GOT3 (cell line): ENCODE measurements at regions not wholly inside any gene's neighbourhood (a gene's known extent, or its start where the extent isn't known, plus 50 kb on each side); places are given as distances from the start of the nearest gene placed in this dataset.

ENCODE experiments used
- DNase-seq: peaks from one replicate; lab custom pipeline; 2025; ENCODE audit warnings: mixed read lengths; lab: John Stamatoyannopoulos, UW

GRCh38 chr12:92535961-92536360 lies 166.8 kb upstream of the PLEKHG7 start:
- no peak for DNase-seq

- DNase-seq: no peak
These were observed 169.4 kb upstream of the PLEKHG7 start for GRCh38 chr12:92533280-92533890.

- no peak for DNase-seq
These were observed 172.1 kb upstream of the PLEKHG7 start for GRCh38 chr12:92530706-92531105.

- DNase-seq: no peak
These were observed 172.8 kb upstream of the PLEKHG7 start for GRCh38 chr12:92529944-92530343.

GRCh38 chr12:92528586-92528985 lies 174.2 kb upstream of the PLEKHG7 start:
- DNase-seq: no peak

- no peak for DNase-seq
These were observed 174.7 kb upstream of the PLEKHG7 start for GRCh38 chr12:92528097-92528496.

GRCh38 chr12:92524489-92524888 lies 178.3 kb upstream of the PLEKHG7 start:
- no peak for DNase-seq

- DNase-seq: no peak
These were observed 182.3 kb upstream of the PLEKHG7 start for GRCh38 chr12:92520511-92520910.

GRCh38 chr12:92519284-92519683 lies 183.5 kb upstream of the PLEKHG7 start:
- DNase-seq: no peak

- DNase-seq: no peak
These were observed 184.7 kb upstream of the PLEKHG7 start for GRCh38 chr12:92518071-92518470.

- DNase-seq: no peak
These were observed 186.6 kb upstream of the PLEKHG7 start for GRCh38 chr12:92516277-92516600.

GRCh38 chr12:92513231-92513730 lies 189.5 kb upstream of the PLEKHG7 start:
- no peak for DNase-seq

GRCh38 chr12:92511786-92512185 lies 191.0 kb upstream of the PLEKHG7 start:
- no peak for DNase-seq

GRCh38 chr12:92509156-92509738 lies 193.5 kb upstream of the PLEKHG7 start:
- DNase-seq: no peak

- DNase-seq: no peak
These were observed 195.9 kb upstream of the PLEKHG7 start for GRCh38 chr12:92506891-92507290.

- DNase-seq: no peak
These were observed 196.3 kb upstream of the PLEKHG7 start for GRCh38 chr12:92506460-92506859.

GRCh38 chr12:92505254-92506231 lies 197.2 kb upstream of the PLEKHG7 start:
- no peak for DNase-seq

- DNase-seq: no peak
These were observed 198.2 kb upstream of the PLEKHG7 start for GRCh38 chr12:92504594-92504981.

- DNase-seq: no peak
These were observed 198.7 kb upstream of the PLEKHG7 start for GRCh38 chr12:92503971-92504593.

GRCh38 chr12:92503029-92503931 lies 199.5 kb upstream of the PLEKHG7 start:
- DNase-seq: no peak

GRCh38 chr12:92502417-92503028 lies 200.3 kb upstream of the PLEKHG7 start:
- DNase-seq: no peak
